NOMO-1 treated with DMSO at 0.1 percent for 48 hours (cell line): ENCODE measurements at regions not wholly inside any gene's neighbourhood (a gene's known extent, or its start where the extent isn't known, plus 50 kb on each side); places are given as distances from the start of the nearest gene placed in this dataset.

Experiments
- DNase-seq: peaks from one replicate; lab custom pipeline; 2025; ENCODE audit not compliant: unreplicated experiment; lab: John Stamatoyannopoulos, UW

GRCh38 chr12:91339106-91339505, 156.5 kb upstream of the DCN start:
- DNase-seq, result no peak

DNA sequence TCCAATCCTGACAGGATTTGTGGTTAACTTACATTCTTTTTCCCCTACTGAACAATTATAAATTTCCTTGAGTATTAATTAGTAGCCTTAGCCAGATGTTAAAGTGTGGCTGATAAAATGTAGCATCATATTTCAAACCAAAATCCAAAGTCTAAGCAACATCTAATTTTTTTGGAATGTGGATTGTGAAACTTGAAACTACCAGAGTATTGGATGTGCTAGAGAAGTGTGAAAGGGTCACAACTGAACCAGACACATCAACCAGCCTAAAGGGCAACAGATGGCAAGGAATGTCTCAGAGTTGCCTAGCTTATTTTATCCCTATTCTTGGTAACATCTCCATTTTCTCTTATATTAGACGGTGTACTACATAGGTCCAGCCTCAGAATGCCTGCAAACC, 153.1 kb upstream of the DCN start:
- DNase-seq, result no peak

- no peak for DNase-seq
These were observed 151.3 kb upstream of the DCN start for GRCh38 chr12:91333966-91334365.

DNA sequence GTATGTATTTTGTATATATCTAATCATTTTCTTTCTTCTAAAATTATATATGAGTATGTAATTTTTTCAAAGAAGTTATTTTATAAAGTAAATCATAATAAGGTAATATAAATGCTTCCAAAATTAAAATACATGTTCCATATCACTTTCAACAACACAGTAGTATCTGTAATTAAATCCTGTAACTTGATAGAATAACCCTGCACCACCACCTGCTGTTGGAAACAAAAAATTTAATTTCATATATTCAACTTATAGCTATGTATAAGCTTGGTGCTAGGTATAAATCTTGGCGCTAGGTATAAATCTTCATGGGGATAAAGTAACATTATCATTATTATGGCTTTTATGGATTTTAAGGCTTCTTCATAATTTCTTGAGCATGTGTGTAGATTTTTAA, 149.7 kb upstream of the DCN start:
- DNase-seq, result no peak

DNA sequence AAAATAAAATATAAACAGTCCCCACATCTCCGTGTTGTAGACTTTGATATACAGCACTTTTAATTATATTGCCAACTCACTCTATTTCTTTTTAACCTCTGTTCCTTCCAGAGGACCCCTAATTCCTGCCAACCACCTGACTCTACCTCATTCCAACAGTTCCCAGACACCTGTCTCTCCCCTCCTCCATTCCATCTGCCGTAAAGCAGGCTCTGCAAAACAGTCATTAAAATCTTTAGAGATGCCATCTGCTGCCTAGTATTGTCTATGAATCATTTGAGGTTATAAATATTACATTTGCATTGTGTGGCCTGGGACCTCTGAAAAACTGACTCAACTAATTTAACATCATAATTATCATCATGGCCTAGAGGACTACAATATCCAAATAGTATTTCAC, 148.8 kb upstream of the DCN start:
- DNase-seq, result no peak

DNA sequence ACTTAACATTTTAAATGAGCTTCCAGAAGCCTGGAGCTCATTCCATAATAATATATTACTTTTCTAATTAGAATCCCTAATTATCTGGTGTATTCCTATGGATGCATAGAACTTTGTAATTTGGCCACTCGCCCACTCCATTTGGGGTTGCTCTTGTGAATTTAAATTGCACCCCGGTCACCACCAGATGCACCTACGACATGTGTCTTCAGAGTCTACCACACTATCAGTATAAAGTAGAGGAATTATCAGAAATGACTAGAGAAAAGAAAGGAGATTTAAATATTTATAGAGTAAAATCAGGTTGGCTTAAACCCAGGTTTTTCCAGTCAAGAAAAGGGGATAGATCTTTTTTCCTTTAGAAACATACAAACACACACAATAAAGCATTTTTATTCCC, 145.8 kb upstream of the DCN start:
- DNase-seq, result no peak

DNA sequence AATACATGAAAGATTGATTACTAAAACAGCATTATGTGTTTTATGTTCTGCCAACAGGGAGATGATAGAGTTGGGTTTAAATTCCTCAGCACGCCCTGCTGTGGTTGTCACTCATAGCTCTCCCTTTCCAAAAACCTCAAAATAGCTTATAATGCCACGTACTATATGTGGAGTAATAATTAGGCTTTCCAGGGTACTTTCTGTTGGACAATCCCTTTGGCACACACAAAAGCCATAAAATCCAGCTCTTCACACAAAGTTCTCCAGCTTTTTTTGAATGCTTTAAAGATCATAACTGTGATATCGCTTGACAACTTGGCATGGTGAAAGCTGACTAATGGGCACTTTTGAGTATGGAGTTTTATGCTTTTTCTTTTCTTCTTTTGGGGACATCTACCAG, 145.3 kb upstream of the DCN start:
- no peak for DNase-seq

DNA sequence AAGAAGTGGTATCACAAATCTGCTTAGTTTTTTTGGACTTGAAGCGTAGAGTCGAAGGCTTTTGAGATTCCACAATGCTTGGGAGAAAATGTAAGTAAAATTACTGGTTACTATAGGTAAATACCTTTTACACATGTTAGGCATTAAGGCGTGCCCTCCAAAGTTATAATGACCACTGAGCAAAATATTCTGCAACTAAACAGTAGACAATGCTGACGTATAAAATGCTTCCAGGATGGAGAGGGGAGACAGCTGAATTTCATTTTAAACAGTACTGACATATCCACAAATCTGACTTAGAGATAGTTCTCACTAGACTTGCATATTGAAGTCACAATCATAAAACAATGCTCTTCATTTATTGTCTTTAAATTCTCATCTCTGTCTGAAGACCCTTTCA, 144.5 kb upstream of the DCN start:
- no peak for DNase-seq

DNA sequence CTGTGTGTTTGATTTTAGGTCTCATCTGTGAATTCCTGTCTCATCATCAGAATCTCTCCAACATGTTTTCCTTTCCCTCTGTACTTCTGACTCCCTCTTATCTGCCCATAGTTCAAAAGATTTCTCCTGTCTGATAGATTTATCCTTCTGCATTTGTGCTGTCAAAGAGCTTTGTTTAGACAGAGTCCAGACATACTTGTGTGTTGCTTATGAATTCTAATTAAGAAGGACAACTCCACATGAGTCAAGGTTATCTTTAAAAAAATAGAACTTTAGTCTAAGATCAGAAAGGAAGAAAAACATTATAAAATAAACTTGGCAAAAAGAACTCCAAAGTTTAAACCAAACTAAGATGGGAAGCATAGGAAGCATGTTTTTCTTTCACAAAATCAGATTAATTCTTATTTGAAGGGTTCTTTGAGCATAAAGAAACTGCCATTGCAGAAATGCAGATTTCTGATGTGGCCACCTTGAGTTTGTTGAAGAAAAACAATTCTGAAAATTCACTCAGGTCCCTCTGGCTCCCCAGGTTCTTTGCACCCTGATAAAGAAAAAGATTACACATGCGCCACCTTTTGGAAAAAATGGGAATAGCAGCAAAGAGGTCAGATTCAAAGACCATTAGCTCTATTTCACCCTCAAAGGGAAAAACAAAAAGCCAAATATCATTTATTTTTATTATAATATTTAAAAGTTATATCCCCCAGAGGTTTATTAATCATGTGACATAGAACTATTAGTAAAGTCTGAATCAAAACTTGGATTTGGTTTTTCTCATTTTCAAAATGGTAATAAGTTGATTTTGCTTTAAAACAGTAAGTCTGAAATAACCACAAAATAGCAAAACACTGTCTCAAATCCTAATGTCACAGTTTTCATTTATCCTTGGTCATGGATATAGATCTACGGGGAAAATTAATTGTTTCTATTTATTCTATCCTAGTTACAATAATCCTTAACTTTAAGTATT, 143.7 kb upstream of the DCN start:
- peak; percentile 7 for DNase-seq

DNA sequence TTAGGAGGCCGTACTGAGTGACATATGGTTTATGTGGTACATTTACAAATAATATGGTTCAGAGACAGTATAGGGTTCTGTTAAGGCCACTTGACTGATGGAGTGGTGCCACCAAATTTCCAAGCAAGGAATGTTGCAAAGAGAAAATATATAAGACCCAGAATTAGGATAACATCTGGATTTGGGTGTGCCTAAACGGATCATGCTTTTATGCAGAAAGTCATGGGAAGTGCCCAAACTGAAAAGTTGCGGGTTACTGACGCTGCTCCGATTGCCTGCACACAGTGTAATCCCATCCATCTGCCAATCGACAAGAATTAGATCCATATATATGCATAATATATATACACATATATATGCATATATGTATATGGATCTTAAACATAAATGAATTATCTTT, 138.4 kb upstream of the DCN start:
- no peak for DNase-seq

GRCh38 chr12:91319071-91319760, 136.6 kb upstream of the DCN start:
- DNase-seq, result no peak

- DNase-seq, result no peak
These were observed 134.7 kb upstream of the DCN start for GRCh38 chr12:91317306-91317705.

- no peak for DNase-seq
These were observed 134.3 kb upstream of the DCN start for GRCh38 chr12:91316907-91317269.

DNA sequence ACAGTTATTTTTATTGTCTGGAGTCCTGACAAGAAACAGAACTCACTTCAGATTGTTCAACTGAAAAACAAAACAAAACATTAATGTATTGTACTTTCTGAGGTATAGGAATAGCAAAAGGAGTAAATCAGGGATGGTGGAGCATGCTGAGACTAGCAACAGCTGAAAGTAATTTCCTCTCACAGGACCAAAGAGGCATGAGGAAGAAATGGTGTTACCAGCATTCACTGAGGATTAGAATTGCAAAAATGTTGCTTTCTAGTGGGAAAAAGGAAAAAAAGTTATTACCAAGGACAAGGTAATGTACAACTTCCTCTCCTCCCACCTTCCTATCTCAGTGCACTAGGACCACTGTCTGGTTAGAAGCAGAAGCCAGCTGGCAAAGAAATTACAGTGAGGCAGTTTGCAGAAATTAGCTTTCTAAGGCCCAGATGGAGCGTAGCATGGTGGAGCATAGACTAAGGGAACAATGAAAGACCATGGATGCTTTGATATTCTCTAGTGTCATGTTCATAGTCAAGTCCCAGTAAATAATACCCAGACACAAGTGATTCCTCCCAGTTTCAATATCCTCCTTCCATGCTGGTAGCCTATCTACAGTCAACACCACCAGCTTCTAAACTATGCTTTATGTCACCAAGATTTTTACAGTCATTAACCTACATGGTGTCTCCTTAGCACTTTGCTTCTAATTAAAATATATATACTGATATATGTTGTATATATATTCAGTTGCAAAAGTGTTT, 133.7 kb upstream of the DCN start:
- DNase-seq, result no peak

GRCh38 chr12:91311081-91311480, 128.5 kb upstream of the DCN start:
- no peak for DNase-seq

- no peak for DNase-seq
These were observed 126.8 kb upstream of the DCN start for GRCh38 chr12:91309450-91309849.

DNA sequence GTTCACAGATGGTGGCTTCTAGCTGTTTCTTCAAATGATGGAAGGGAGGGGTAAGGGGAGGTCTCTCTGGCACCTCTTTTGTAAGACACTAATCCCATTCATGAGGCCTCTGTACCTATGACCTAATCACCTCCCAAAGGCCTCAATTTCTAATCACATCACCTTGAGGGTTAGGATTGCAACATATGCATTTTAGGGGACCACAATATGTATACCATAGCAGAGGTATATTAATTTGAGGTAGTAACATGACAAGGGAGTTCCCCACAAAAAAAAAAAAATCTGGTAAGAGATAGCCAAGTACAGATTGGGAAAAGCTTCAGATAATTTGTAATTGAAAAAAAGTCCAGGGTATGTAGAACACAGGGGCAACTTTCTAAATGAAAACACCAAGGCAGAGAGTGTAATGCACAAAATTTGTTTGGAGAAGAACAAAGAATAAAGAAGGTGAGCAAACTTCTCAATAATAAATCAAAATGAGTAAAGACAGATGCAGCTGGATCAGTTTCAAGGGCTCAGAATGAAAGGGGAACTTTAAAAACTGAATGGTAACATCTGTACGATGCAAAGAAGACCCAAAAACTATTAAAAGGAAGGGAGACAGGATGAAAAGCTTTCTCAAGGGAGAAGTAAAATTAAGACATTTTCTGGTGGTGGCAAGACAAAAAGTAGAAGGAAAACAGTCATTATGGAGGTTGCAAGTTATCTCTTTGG, 125.5 kb upstream of the DCN start:
- DNase-seq, result peak; percentile 72

DNA sequence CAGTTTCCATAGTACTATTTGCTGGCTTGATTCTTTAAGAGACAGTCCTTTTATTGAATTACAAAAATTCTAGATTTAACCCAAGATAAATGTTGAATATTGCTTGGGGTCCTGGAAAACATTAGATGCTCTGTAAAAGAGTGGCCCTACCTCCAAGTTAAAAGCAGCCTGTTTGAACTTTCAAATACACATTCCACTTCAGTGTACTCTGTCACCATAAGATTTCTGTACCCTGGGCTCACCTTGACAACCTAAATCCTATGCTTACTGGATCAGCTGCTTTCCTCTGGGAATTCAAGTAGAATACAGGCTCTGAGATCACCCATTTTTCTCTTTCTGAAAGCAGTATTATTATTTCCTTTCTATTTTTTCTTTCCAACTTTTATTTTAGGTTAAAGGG, 107.7 kb upstream of the DCN start:
- DNase-seq, result no peak

- no peak for DNase-seq
These were observed 107.3 kb upstream of the DCN start for GRCh38 chr12:91289906-91290305.

- no peak for DNase-seq
These were observed 106.5 kb upstream of the DCN start for GRCh38 chr12:91289072-91289471.

GRCh38 chr12:91287753-91288152, 105.1 kb upstream of the DCN start:
- DNase-seq, result no peak
